ENCODE measurements at regions not wholly inside any gene's neighbourhood (a gene's known extent, or its start where the extent isn't known, plus 50 kb on each side); places are given as distances from the start of the nearest gene placed in this dataset.

- TF ChIP-seq CTCF (conservative IDR thresholded peaks at IDR 0.05; ENCODE audit: low read depth, low read length) (no peak), EZH2phosphoT487 (IDR thresholded peaks at IDR 0.05; ENCODE audit: borderline replicate concordance, low read length) (no peak), EZH2 (IDR thresholded peaks at IDR 0.05; ENCODE audit: low read length, unreplicated experiment) (no peak)
Measured at GRCh38 chr13:69644447-69644846, 463.2 kb upstream of the ATXN8OS start.

Measured in PC-3 (cell line).